Retinal pigment epithelial cell (primary cell): ENCODE measurements at regions not wholly inside any gene's neighbourhood (a gene's known extent, or its start where the extent isn't known, plus 50 kb on each side); places are given as distances from the start of the nearest gene placed in this dataset.
"Not testable (repeated sequence)": the region's sequence is repeated elsewhere in the genome, so short reads cannot be mapped to it uniquely, and the experiment has no call there.

Source experiments
- DNase-seq: peaks from one replicate; pipeline ENCODE4 v3.0.0-alpha.2; 2010; ENCODE audit warnings: low read depth
- H3K4me3 ChIP-seq: 2 replicates; pipeline ENCODE4 v1.5.1; 2011; ENCODE audit warnings: mild to moderate bottlenecking, low read length, control low read depth, moderate library complexity
- TF ChIP-seq, protein P1 (sequence below): conservative IDR thresholded peaks from 2 replicates; pipeline ENCODE4 v1.5.1; 2011; ENCODE audit warnings: low read depth, low read length, control low read depth, inconsistent platforms

DNA sequence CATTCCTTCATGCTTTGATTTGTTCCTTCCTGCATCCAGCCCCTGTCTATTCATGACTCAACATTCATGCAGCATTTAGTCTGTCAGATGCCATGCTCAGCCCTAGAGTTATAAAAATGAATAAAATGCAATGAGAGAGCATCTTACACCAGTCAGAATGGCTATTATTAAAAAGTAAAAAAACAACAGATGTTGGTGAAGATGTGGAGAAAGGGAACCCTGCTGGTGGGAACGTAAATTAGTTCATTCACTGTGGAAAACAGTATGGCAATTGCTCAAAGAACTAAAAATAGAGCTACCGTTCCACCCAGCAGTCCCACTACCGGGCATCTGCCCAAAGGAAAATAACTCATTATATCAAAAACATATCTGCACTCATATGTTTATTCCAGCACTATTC is 70.0 kb upstream of the GTF3A start:
- H3K4me3 ChIP-seq, result no peak overlapping the region
- DNase-seq, result no peak
- TF ChIP-seq, protein P1, sequence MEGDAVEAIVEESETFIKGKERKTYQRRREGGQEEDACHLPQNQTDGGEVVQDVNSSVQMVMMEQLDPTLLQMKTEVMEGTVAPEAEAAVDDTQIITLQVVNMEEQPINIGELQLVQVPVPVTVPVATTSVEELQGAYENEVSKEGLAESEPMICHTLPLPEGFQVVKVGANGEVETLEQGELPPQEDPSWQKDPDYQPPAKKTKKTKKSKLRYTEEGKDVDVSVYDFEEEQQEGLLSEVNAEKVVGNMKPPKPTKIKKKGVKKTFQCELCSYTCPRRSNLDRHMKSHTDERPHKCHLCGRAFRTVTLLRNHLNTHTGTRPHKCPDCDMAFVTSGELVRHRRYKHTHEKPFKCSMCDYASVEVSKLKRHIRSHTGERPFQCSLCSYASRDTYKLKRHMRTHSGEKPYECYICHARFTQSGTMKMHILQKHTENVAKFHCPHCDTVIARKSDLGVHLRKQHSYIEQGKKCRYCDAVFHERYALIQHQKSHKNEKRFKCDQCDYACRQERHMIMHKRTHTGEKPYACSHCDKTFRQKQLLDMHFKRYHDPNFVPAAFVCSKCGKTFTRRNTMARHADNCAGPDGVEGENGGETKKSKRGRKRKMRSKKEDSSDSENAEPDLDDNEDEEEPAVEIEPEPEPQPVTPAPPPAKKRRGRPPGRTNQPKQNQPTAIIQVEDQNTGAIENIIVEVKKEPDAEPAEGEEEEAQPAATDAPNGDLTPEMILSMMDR, result no peak

DNA sequence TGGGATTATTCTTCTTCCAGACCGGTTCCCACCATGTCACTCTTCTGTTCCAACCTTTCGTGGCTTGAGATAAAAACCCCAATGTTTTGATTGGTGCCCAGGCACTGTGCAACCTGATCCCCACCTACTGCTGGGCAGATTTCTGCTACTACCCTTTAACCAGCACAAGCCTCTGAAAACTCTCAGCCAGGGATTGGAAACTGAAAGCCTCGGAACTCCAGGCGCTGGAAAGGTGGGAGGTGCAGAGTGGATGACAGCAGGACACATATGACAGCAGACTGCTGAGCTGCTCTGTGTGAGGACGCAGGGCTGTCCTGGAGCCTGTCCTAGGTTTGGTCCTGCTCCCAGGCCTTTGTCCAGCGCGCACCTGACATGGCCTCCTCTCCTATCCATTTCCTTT is 68.5 kb upstream of the GTF3A start:
- no peak for DNase-seq
- no peak overlapping the region for H3K4me3 ChIP-seq
- TF ChIP-seq, protein P1, result no peak

- TF ChIP-seq, protein P1, result no peak
- H3K4me3 ChIP-seq, result no peak overlapping the region
- no peak for DNase-seq
Observed at GRCh38 chr13:27358420-27358819, 66.0 kb upstream of the GTF3A start.

DNA sequence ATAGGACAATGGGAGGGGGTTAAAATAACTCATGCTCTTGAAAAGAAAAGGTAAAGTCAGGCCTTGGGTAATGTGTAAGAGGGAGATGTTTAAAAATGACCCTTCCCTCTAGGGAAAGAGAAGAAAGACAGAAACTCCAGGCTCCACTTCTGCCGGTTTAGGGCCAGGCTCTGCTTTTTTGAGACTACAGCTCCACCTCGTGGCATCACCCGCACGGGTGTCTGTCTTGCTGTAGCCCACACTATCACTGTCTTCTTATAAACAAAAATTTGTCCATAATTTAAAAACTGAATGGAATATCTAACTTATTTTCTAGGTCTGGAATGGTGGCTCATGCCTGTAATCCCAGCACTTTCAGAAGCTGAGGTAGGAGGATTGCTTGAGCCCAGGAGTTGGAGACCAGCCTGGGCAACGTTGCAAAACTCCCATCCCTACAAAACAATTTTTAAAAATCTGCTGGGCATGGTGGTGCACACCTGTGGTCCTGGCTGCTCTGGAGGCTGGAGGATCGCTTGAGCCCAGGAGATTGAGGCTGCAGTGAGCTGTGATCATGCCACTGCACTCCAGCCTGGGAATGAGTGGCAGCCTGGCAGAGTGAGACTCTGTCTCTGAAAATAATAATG is 65.1 kb upstream of the GTF3A start:
- TF ChIP-seq, protein P1, result peak; percentile 82
- no peak for DNase-seq
- no peak overlapping the region for H3K4me3 ChIP-seq

- TF ChIP-seq, protein P1, result no peak
- no peak for DNase-seq
- no peak overlapping the region for H3K4me3 ChIP-seq
Observed at GRCh38 chr13:27360562-27360961, 63.9 kb upstream of the GTF3A start.

DNA sequence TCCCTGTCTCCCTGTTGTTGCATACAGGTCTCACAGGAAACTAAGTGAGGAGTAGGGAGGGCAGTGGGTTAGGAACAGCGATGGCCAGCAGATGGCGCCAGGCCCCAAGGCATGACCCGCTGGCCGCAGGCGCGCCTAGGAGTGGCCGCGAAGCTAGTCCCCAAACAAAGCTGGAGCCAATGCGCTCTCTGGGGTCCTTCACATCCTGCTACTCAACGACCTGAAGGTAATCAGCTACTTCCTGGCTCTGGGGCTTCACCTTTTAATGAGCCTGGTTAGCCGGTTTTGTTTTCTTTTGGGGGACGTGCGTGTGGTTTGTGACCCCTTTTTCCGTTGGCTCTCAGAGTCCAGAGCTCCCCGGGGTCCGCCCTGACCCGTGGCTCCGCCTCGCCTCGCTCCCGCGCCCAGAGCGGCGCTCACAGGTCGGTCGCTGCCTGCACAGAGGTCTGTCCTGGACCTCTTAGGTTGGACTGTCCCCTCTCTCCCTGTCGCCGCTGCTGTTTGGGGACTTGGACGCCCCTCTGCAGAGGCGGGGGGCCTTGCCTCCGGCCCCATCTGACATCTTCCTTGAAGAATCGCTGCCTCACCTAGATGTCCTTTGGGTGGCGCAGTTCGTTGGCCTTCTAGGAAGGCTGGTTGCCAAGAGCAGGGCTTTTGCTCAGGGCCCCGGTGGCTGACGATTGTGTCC is 62.2 kb upstream of the GTF3A start:
- no peak for DNase-seq
- H3K4me3 ChIP-seq, result peak overlapping the region; percentile 58

GRCh38 chr13:27363637-27364036 is 60.8 kb upstream of the GTF3A start:
- not testable (repeated sequence) for H3K4me3 ChIP-seq, DNase-seq

More for the DNA sequence above, 62.2 kb upstream of the GTF3A start:
- TF ChIP-seq, protein P1, result peak; percentile 97
